GM23338 (cell line): ENCODE measurements at regions not wholly inside any gene's neighbourhood (a gene's known extent, or its start where the extent isn't known, plus 50 kb on each side); places are given as distances from the start of the nearest gene placed in this dataset.

Experiments
- CREB1 ChIP-seq: fragments of 250-450 bp; sonication (Bioruptor Pico); IDR thresholded peaks from 2 replicates; pipeline ENCODE4 v1.5.0; 2020; ENCODE audit warnings: low read depth, mild to moderate bottlenecking, moderate library complexity
- EZH2 ChIP-seq: fragments of 200-600 bp; sonication (generic); IDR thresholded peaks from one replicate; pipeline ENCODE4 v1.8.0; 2017; ENCODE audit warnings: antibody characterized with exemption, mild to moderate bottlenecking, low read depth; ENCODE audit not compliant: unreplicated experiment
- EZH2phosphoT487 ChIP-seq: fragments of 200-600 bp; sonication (generic); IDR thresholded peaks from one replicate; pipeline ENCODE4 v1.8.1; 2018; ENCODE audit warnings: antibody characterized with exemption; ENCODE audit not compliant: unreplicated experiment
- JUNB ChIP-seq: IDR thresholded peaks from one replicate; pipeline ENCODE4 v1.6.1; 2016; ENCODE audit warnings: antibody characterized with exemption; ENCODE audit not compliant: unreplicated experiment
- POLR2AphosphoS5 ChIP-seq: IDR thresholded peaks from 2 replicates; pipeline ENCODE4 v1.6.1; 2016; ENCODE audit warnings: antibody characterized with exemption, low read depth
- STAT1 ChIP-seq: IDR thresholded peaks from one replicate; pipeline ENCODE4 v1.6.1; 2016; ENCODE audit warnings: antibody characterized with exemption; ENCODE audit not compliant: unreplicated experiment
- ZNF331 ChIP-seq: fragments of 250-450 bp; sonication (Bioruptor Pico); IDR thresholded peaks from 2 replicates; pipeline ENCODE4 v1.5.0; 2020; ENCODE audit warnings: low read depth, mild to moderate bottlenecking, moderate library complexity
- TF ChIP-seq, protein P1 (sequence below), 2 experiments: fragments of 200-600 bp in 1 of 2; sonication (generic) in 1 of 2; conservative IDR thresholded peaks; 2 replicates each; pipeline versions ENCODE4 v1.5.1 to v1.6.1; 2016 to 2017; ENCODE audit warnings: antibody characterized with exemption in 2 of 2, low read depth in 2 of 2, mild to moderate bottlenecking in 2 of 2, moderate library complexity in 1 of 2
- TF ChIP-seq, protein P2 (sequence below): IDR thresholded peaks from 2 replicates; pipeline ENCODE4 v1.6.1; 2016; ENCODE audit warnings: antibody characterized with exemption
- TF ChIP-seq, protein P3 (sequence below): IDR thresholded peaks from one replicate; pipeline ENCODE4 v1.6.1; 2018; ENCODE audit warnings: antibody characterized with exemption; ENCODE audit not compliant: unreplicated experiment
- TF ChIP-seq, protein P4 (sequence below): fragments of 250-450 bp; sonication (Bioruptor Pico); IDR thresholded peaks from 2 replicates; pipeline ENCODE4 v1.5.0; 2020; ENCODE audit warnings: mild to moderate bottlenecking, moderate library complexity

DNA sequence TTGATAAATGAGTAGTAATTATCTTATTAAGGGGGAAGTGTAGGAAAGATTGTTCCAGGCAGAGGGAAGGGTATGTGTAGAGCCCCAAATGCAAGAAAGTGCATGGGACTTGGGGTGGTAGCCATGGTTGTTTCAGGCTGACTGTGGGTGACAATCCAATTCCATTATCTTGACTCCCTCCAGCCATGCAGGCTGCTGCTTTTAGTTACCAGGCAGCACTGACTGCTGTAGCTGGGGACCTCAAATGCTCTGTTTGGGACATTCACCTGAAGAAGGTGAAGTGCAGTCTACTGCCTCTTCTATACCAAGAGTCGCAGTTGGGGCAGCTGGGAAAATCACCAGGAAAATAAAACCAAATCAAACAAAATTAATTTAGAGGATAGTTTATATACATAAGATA, 102.4 kb upstream of the NR3C1 start:
- no peak for TF ChIP-seq POLR2AphosphoS5
- TF ChIP-seq, protein P1, sequence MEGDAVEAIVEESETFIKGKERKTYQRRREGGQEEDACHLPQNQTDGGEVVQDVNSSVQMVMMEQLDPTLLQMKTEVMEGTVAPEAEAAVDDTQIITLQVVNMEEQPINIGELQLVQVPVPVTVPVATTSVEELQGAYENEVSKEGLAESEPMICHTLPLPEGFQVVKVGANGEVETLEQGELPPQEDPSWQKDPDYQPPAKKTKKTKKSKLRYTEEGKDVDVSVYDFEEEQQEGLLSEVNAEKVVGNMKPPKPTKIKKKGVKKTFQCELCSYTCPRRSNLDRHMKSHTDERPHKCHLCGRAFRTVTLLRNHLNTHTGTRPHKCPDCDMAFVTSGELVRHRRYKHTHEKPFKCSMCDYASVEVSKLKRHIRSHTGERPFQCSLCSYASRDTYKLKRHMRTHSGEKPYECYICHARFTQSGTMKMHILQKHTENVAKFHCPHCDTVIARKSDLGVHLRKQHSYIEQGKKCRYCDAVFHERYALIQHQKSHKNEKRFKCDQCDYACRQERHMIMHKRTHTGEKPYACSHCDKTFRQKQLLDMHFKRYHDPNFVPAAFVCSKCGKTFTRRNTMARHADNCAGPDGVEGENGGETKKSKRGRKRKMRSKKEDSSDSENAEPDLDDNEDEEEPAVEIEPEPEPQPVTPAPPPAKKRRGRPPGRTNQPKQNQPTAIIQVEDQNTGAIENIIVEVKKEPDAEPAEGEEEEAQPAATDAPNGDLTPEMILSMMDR (conservative IDR thresholded peaks at IDR 0.05; ENCODE audit: low read depth in 2 of 2): no peak
- no peak for TF ChIP-seq EZH2phosphoT487
- TF ChIP-seq CREB1 (CRISPR knock-in tag): no peak
- TF ChIP-seq EZH2: no peak
- TF ChIP-seq, protein P2, sequence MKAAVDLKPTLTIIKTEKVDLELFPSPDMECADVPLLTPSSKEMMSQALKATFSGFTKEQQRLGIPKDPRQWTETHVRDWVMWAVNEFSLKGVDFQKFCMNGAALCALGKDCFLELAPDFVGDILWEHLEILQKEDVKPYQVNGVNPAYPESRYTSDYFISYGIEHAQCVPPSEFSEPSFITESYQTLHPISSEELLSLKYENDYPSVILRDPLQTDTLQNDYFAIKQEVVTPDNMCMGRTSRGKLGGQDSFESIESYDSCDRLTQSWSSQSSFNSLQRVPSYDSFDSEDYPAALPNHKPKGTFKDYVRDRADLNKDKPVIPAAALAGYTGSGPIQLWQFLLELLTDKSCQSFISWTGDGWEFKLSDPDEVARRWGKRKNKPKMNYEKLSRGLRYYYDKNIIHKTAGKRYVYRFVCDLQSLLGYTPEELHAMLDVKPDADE: no peak
- no peak for TF ChIP-seq STAT1
- TF ChIP-seq, protein P3, sequence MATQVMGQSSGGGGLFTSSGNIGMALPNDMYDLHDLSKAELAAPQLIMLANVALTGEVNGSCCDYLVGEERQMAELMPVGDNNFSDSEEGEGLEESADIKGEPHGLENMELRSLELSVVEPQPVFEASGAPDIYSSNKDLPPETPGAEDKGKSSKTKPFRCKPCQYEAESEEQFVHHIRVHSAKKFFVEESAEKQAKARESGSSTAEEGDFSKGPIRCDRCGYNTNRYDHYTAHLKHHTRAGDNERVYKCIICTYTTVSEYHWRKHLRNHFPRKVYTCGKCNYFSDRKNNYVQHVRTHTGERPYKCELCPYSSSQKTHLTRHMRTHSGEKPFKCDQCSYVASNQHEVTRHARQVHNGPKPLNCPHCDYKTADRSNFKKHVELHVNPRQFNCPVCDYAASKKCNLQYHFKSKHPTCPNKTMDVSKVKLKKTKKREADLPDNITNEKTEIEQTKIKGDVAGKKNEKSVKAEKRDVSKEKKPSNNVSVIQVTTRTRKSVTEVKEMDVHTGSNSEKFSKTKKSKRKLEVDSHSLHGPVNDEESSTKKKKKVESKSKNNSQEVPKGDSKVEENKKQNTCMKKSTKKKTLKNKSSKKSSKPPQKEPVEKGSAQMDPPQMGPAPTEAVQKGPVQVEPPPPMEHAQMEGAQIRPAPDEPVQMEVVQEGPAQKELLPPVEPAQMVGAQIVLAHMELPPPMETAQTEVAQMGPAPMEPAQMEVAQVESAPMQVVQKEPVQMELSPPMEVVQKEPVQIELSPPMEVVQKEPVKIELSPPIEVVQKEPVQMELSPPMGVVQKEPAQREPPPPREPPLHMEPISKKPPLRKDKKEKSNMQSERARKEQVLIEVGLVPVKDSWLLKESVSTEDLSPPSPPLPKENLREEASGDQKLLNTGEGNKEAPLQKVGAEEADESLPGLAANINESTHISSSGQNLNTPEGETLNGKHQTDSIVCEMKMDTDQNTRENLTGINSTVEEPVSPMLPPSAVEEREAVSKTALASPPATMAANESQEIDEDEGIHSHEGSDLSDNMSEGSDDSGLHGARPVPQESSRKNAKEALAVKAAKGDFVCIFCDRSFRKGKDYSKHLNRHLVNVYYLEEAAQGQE: no peak
- TF ChIP-seq JUNB: no peak
- TF ChIP-seq, protein P4, sequence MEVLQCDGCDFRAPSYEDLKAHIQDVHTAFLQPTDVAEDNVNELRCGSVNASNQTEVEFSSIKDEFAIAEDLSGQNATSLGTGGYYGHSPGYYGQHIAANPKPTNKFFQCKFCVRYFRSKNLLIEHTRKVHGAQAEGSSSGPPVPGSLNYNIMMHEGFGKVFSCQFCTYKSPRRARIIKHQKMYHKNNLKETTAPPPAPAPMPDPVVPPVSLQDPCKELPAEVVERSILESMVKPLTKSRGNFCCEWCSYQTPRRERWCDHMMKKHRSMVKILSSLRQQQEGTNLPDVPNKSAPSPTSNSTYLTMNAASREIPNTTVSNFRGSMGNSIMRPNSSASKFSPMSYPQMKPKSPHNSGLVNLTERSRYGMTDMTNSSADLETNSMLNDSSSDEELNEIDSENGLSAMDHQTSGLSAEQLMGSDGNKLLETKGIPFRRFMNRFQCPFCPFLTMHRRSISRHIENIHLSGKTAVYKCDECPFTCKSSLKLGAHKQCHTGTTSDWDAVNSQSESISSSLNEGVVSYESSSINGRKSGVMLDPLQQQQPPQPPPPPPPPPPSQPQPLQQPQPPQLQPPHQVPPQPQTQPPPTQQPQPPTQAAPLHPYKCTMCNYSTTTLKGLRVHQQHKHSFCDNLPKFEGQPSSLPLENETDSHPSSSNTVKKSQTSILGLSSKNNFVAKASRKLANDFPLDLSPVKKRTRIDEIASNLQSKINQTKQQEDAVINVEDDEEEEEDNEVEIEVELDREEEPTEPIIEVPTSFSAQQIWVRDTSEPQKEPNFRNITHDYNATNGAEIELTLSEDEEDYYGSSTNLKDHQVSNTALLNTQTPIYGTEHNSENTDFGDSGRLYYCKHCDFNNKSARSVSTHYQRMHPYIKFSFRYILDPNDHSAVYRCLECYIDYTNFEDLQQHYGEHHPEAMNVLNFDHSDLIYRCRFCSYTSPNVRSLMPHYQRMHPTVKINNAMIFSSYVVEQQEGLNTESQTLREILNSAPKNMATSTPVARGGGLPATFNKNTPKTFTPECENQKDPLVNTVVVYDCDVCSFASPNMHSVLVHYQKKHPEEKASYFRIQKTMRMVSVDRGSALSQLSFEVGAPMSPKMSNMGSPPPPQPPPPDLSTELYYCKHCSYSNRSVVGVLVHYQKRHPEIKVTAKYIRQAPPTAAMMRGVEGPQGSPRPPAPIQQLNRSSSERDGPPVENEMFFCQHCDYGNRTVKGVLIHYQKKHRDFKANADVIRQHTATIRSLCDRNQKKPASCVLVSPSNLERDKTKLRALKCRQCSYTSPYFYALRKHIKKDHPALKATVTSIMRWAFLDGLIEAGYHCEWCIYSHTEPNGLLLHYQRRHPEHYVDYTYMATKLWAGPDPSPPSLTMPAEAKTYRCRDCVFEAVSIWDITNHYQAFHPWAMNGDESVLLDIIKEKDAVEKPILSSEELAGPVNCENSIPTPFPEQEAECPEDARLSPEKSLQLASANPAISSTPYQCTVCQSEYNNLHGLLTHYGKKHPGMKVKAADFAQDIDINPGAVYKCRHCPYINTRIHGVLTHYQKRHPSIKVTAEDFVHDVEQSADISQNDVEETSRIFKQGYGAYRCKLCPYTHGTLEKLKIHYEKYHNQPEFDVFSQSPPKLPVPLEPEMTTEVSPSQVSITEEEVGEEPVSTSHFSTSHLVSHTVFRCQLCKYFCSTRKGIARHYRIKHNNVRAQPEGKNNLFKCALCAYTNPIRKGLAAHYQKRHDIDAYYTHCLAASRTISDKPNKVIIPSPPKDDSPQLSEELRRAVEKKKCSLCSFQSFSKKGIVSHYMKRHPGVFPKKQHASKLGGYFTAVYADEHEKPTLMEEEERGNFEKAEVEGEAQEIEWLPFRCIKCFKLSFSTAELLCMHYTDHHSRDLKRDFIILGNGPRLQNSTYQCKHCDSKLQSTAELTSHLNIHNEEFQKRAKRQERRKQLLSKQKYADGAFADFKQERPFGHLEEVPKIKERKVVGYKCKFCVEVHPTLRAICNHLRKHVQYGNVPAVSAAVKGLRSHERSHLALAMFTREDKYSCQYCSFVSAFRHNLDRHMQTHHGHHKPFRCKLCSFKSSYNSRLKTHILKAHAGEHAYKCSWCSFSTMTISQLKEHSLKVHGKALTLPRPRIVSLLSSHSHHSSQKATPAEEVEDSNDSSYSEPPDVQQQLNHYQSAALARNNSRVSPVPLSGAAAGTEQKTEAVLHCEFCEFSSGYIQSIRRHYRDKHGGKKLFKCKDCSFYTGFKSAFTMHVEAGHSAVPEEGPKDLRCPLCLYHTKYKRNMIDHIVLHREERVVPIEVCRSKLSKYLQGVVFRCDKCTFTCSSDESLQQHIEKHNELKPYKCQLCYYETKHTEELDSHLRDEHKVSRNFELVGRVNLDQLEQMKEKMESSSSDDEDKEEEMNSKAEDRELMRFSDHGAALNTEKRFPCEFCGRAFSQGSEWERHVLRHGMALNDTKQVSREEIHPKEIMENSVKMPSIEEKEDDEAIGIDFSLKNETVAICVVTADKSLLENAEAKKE (CRISPR knock-in tag): no peak
- no peak for TF ChIP-seq ZNF331 (CRISPR knock-in tag)
